Liver (tissue), 3 donors: ENCODE measurements at regions not wholly inside any gene's neighbourhood (a gene's known extent, or its start where the extent isn't known, plus 50 kb on each side); places are given as distances from the start of the nearest gene placed in this dataset.

Experiments
- FOXA1 ChIP-seq: IDR thresholded peaks from 2 replicates; pipeline ENCODE4 v1.6.1; 2016; ENCODE audit warnings: antibody characterized with exemption
- HNF4G ChIP-seq: IDR thresholded peaks from 2 replicates; pipeline ENCODE4 v1.6.1; 2016; ENCODE audit warnings: antibody characterized with exemption
- MAX ChIP-seq: IDR thresholded peaks from 2 replicates; pipeline ENCODE4 v1.6.1; 2016; ENCODE audit warnings: antibody characterized with exemption
- RAD21 ChIP-seq, 2 donors: IDR thresholded peaks; 2 replicates each; pipeline ENCODE4 v1.6.1; 2016; ENCODE audit warnings: antibody characterized with exemption in 2 of 2, mild to moderate bottlenecking in 2 of 2
- SP1 ChIP-seq: IDR thresholded peaks from 2 replicates; pipeline ENCODE4 v1.6.1; 2018; ENCODE audit warnings: antibody characterized with exemption, mild to moderate bottlenecking
- TAF1 ChIP-seq: conservative IDR thresholded peaks from 2 replicates; pipeline ENCODE4 v1.6.1; 2016; ENCODE audit warnings: antibody characterized with exemption, mild to moderate bottlenecking
- YY1 ChIP-seq: IDR thresholded peaks from 2 replicates; pipeline ENCODE4 v1.6.1; 2016; ENCODE audit warnings: antibody characterized with exemption, mild to moderate bottlenecking
- TF ChIP-seq, protein P1 (sequence below): IDR thresholded peaks from 2 replicates; pipeline ENCODE4 v1.6.1; 2016; ENCODE audit warnings: antibody characterized with exemption, mild to moderate bottlenecking
- TF ChIP-seq, protein P2 (sequence below): fragments of 150-350 bp; IDR thresholded peaks from 2 replicates; pipeline ENCODE4 v1.5.1; 2017; ENCODE audit warnings: improper control_type of control experiment, low read depth, low read length; ENCODE audit not compliant: missing input control
- donor health status: healthy.
- donor health status: healthy.

GRCh38 chr12:97711392-97711791 lies 248.8 kb downstream of the RMST start:
- TF ChIP-seq, protein P1, sequence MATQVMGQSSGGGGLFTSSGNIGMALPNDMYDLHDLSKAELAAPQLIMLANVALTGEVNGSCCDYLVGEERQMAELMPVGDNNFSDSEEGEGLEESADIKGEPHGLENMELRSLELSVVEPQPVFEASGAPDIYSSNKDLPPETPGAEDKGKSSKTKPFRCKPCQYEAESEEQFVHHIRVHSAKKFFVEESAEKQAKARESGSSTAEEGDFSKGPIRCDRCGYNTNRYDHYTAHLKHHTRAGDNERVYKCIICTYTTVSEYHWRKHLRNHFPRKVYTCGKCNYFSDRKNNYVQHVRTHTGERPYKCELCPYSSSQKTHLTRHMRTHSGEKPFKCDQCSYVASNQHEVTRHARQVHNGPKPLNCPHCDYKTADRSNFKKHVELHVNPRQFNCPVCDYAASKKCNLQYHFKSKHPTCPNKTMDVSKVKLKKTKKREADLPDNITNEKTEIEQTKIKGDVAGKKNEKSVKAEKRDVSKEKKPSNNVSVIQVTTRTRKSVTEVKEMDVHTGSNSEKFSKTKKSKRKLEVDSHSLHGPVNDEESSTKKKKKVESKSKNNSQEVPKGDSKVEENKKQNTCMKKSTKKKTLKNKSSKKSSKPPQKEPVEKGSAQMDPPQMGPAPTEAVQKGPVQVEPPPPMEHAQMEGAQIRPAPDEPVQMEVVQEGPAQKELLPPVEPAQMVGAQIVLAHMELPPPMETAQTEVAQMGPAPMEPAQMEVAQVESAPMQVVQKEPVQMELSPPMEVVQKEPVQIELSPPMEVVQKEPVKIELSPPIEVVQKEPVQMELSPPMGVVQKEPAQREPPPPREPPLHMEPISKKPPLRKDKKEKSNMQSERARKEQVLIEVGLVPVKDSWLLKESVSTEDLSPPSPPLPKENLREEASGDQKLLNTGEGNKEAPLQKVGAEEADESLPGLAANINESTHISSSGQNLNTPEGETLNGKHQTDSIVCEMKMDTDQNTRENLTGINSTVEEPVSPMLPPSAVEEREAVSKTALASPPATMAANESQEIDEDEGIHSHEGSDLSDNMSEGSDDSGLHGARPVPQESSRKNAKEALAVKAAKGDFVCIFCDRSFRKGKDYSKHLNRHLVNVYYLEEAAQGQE = no peak
- no peak for TF ChIP-seq RAD21 (IDR thresholded peaks at IDR 0.05)
- no peak for TF ChIP-seq YY1
- TF ChIP-seq, protein P2, sequence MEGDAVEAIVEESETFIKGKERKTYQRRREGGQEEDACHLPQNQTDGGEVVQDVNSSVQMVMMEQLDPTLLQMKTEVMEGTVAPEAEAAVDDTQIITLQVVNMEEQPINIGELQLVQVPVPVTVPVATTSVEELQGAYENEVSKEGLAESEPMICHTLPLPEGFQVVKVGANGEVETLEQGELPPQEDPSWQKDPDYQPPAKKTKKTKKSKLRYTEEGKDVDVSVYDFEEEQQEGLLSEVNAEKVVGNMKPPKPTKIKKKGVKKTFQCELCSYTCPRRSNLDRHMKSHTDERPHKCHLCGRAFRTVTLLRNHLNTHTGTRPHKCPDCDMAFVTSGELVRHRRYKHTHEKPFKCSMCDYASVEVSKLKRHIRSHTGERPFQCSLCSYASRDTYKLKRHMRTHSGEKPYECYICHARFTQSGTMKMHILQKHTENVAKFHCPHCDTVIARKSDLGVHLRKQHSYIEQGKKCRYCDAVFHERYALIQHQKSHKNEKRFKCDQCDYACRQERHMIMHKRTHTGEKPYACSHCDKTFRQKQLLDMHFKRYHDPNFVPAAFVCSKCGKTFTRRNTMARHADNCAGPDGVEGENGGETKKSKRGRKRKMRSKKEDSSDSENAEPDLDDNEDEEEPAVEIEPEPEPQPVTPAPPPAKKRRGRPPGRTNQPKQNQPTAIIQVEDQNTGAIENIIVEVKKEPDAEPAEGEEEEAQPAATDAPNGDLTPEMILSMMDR = no peak
- no peak for TF ChIP-seq MAX
- TF ChIP-seq TAF1 = no peak
- no peak for TF ChIP-seq SP1
- TF ChIP-seq FOXA1 = no peak
- no peak for TF ChIP-seq HNF4G
